ENCODE measurements at regions not wholly inside any gene's neighbourhood (a gene's known extent, or its start where the extent isn't known, plus 50 kb on each side); places are given as distances from the start of the nearest gene placed in this dataset.

DNA sequence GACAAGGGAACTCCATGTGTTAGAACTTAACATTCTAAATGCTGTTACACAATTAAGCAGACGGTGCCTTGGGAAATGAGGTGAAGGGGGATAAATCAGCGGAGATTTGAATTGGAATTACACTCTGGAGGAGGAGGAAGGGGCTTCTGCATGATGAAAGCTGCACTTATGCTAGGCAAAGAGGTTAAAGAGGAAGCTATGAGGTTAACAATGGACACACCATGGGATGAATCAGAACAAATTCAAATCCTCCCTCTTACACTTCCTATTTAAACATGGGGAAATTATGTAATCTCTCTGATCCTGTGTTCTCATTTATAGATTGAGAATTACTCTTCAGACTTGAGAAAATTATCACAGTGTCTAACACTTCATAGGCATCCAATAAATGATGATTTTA is 121.5 kb upstream of the SIX2 start:
- no peak for TF ChIP-seq POLR2AphosphoS5 (IDR thresholded peaks at IDR 0.05)
- TF ChIP-seq, protein P1, sequence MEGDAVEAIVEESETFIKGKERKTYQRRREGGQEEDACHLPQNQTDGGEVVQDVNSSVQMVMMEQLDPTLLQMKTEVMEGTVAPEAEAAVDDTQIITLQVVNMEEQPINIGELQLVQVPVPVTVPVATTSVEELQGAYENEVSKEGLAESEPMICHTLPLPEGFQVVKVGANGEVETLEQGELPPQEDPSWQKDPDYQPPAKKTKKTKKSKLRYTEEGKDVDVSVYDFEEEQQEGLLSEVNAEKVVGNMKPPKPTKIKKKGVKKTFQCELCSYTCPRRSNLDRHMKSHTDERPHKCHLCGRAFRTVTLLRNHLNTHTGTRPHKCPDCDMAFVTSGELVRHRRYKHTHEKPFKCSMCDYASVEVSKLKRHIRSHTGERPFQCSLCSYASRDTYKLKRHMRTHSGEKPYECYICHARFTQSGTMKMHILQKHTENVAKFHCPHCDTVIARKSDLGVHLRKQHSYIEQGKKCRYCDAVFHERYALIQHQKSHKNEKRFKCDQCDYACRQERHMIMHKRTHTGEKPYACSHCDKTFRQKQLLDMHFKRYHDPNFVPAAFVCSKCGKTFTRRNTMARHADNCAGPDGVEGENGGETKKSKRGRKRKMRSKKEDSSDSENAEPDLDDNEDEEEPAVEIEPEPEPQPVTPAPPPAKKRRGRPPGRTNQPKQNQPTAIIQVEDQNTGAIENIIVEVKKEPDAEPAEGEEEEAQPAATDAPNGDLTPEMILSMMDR (IDR thresholded peaks at IDR 0.05) = no peak

Data from suprapubic skin (tissue), 3 donors.